ENCODE measurements at regions not wholly inside any gene's neighbourhood (a gene's known extent, or its start where the extent isn't known, plus 50 kb on each side); places are given as distances from the start of the nearest gene placed in this dataset.
A peak's percentile ranks its signal among the peaks of the same experiment; 100 is the strongest.

DNA sequence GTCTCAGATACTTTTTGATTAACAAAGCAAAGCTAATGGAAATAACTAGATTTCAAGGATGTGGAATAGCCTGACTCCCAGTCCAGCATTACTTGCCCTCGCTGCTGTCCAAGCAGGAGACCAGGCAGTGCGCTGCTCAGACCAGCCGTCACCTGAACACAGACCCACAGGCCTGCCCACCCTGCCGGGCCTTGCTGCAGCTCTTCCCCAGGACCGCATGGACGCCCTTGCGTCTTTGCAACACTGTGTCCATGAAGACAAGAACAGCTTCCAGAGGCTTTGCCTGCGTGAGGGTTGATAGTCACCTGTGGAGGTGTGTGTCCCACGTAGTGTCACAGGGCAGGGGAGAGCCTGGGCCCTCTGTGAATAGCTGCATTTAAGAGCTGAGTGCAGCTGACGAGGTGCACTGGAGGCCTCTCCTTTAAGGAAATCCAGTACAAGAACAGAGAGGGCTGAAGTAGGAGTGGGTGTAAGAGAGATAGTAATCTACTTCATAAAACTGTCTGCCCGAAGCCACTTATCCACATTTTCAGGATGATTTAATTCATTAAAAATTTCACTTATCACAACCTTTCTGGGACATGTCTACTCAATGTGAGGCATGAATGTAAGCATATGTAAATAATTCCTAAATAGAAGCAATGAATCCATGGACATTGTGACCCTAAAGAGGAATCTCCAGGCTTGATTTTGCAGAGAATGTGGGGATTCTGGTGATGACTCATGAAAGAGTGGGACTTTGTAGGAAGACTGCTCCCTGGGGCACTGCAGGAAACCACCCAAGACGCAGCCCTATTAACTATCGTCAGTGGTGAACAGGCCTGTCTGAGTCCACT lies 176.2 kb upstream of the RAB4A start:
- H3K4me1 ChIP-seq = no peaks in the 10 kb centered on the region
- no peaks in the 10 kb centered on the region for H3K36me3 ChIP-seq
- H3K27ac ChIP-seq = no peak overlapping the region
- intact Hi-C loops (cut with DNase I) = no loop called here
- TF ChIP-seq, protein P1, sequence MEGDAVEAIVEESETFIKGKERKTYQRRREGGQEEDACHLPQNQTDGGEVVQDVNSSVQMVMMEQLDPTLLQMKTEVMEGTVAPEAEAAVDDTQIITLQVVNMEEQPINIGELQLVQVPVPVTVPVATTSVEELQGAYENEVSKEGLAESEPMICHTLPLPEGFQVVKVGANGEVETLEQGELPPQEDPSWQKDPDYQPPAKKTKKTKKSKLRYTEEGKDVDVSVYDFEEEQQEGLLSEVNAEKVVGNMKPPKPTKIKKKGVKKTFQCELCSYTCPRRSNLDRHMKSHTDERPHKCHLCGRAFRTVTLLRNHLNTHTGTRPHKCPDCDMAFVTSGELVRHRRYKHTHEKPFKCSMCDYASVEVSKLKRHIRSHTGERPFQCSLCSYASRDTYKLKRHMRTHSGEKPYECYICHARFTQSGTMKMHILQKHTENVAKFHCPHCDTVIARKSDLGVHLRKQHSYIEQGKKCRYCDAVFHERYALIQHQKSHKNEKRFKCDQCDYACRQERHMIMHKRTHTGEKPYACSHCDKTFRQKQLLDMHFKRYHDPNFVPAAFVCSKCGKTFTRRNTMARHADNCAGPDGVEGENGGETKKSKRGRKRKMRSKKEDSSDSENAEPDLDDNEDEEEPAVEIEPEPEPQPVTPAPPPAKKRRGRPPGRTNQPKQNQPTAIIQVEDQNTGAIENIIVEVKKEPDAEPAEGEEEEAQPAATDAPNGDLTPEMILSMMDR (IDR thresholded peaks at IDR 0.05) = no peak
- TF ChIP-seq EP300 (IDR thresholded peaks at IDR 0.05) = no peak
- TF ChIP-seq POLR2AphosphoS5 (IDR thresholded peaks at IDR 0.05) = no peak
- TF ChIP-seq POLR2A (IDR thresholded peaks at IDR 0.05) = no peak
- H3K27me3 ChIP-seq = no peaks in the 10 kb centered on the region
- 90 to 95% methylated on average over 13 of the region's 13 CpGs for WGBS, 2 donors
- DNase-seq = peak; percentile 58
- no peak overlapping the region for H3K4me3 ChIP-seq
- no peaks in the 10 kb centered on the region for H3K9me3 ChIP-seq

DNA sequence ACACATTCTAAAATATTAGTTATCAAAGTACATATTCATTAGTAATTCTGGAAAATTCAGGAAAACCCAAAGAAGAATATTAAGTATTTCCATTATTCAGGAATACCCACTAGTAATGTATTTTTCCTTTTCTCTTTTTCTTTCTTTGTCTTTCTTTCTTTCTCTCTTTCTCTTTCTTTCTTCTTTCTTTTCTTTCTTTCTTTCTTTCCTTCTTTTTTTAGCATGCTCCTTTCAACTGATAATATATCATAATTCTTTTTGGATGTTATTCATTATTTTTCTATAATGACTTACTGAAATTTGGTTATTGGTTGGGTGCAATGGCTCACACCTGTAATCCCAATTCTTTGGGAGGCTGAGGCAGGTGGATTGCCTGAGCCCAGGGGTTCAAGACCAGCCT lies 175.6 kb upstream of the RAB4A start:
- intact Hi-C loops (cut with DNase I) = no loop called here
- Histone ChIP-seq H3K4me3 (no peak overlapping the region), H3K27ac (no peak overlapping the region), H3K4me1 (no peaks in the 10 kb centered on the region), H3K9me3 (no peaks in the 10 kb centered on the region), H3K36me3 (no peaks in the 10 kb centered on the region), H3K27me3 (no peaks in the 10 kb centered on the region)
- no peak for DNase-seq
- no peak for TF ChIP-seq POLR2AphosphoS5 (IDR thresholded peaks at IDR 0.05)
- TF ChIP-seq POLR2A (IDR thresholded peaks at IDR 0.05) = no peak

DNA sequence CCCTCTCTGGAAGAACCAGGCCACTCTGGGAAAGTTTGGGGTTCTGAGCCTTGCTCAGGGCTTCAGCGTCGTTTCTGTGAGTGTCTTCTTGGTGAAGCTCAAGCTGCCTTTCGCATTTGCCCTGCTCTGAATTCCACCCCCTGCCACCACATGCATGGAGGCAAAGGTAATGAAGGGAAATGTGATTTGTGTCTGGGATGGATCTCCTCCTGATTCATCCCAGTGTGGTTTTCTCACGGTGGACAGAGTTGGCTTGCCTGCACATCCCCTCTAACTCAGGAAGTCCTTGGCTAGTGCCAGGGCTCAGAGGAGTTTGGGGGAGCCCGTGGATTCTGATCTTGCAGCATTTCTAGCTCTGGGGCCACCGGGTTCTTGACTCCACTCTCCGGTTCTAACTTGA lies 173.6 kb upstream of the RAB4A start:
- Histone ChIP-seq H3K27me3 (no peaks in the 10 kb centered on the region), H3K9me3 (no peaks in the 10 kb centered on the region), H3K36me3 (no peaks in the 10 kb centered on the region), H3K4me1 (no peaks in the 10 kb centered on the region), H3K27ac (no peak overlapping the region), H3K4me3 (no peak overlapping the region)
- DNase-seq = peak; percentile 43
- 90 to 93% methylated on average over 7 of the region's 7 CpGs for WGBS, 2 donors
- TF ChIP-seq, protein P1 (IDR thresholded peaks at IDR 0.05) = no peak
- TF ChIP-seq EP300 (IDR thresholded peaks at IDR 0.05) (no peak), POLR2AphosphoS5 (IDR thresholded peaks at IDR 0.05) (no peak), POLR2A (IDR thresholded peaks at IDR 0.05) (no peak)
- intact Hi-C loops (cut with DNase I) = no loop called here

DNA sequence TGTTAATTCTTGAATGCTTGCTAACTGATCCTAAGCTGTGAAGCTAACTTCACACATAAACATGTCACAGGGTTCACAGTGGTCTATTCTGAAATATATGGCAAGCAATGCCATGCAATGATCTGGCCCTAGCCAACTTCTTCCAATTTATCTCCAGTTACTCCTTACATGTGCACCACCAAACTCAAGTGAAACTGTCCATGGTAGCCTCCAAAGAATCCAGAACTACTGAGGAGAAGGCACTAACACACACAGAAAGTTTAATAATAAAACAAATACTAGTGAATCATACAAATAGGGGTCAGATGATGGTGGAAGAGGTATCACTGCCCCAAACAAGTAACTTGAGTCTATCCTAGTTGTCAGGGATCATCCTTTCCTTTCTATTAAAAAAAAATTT lies 172.6 kb upstream of the RAB4A start:
- no peak for DNase-seq
- H3K36me3 ChIP-seq = no peaks in the 10 kb centered on the region
- no peaks in the 10 kb centered on the region for H3K4me1 ChIP-seq
- H3K27ac ChIP-seq = no peak overlapping the region
- no peak for TF ChIP-seq EP300 (IDR thresholded peaks at IDR 0.05)
- TF ChIP-seq, protein P1 (IDR thresholded peaks at IDR 0.05) = no peak
- no peak for TF ChIP-seq POLR2A (IDR thresholded peaks at IDR 0.05)
- no peak for TF ChIP-seq POLR2AphosphoS5 (IDR thresholded peaks at IDR 0.05)
- no peak overlapping the region for H3K4me3 ChIP-seq
- H3K9me3 ChIP-seq = no peaks in the 10 kb centered on the region
- no peaks in the 10 kb centered on the region for H3K27me3 ChIP-seq
- intact Hi-C loops (cut with DNase I) = no loop called here

DNA sequence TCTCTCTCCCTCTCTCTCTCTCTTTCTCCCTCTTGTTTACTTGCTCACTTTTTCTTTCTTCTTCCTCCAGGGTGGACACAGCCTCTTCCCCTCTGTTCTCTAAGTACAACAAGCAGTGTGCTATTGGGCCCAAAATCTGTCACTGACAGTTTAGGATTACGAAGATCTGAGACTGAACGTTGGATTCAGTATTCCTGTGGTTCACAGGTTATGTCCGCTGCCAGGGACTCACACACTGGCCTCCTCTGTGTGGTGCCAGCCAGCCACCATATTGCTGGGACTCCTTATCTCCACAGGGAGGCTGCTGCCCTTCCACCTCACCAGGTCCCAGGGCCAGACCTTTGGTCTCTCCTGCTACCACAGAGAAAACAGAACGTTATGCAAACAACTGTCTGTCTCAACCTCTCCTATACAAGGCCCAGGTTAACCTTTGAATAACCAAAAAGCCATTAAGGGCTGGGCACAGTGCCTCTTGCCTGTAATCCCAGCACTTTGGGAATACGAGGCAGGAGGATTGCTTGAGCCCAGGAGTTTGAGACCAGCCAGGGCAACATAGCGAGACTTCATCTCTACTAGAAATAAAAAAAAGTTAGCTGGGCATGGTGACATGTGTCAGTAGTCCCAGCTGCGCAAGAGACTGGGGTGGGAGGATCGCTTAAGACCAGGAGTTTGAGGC lies 171.9 kb upstream of the RAB4A start:
- intact Hi-C loops (cut with DNase I) = no loop called here

More for the DNA sequence above, 171.9 kb upstream of the RAB4A start:
- no peak overlapping the region for H3K27ac ChIP-seq
- H3K36me3 ChIP-seq = no peaks in the 10 kb centered on the region
- H3K4me3 ChIP-seq = no peak overlapping the region
- no peaks in the 10 kb centered on the region for H3K4me1 ChIP-seq
- DNase-seq = peak; percentile 21
- no peaks in the 10 kb centered on the region for H3K9me3 ChIP-seq
- no peaks in the 10 kb centered on the region for H3K27me3 ChIP-seq
- TF ChIP-seq, protein P1 (IDR thresholded peaks at IDR 0.05) = no peak
- TF ChIP-seq POLR2A (IDR thresholded peaks at IDR 0.05) = no peak
- TF ChIP-seq POLR2AphosphoS5 (IDR thresholded peaks at IDR 0.05) = no peak
- no peak for TF ChIP-seq EP300 (IDR thresholded peaks at IDR 0.05)
- WGBS, 2 donors = 67 to 82% methylated on average over 8 of the region's 8 CpGs

All from sigmoid colon (tissue), 6 donors.